H1 (cell line): ENCODE measurements at regions not wholly inside any gene's neighbourhood (a gene's known extent, or its start where the extent isn't known, plus 50 kb on each side); places are given as distances from the start of the nearest gene placed in this dataset.

Experiments
- CTCF ChIA-PET: fragments of 300-600 bp; sonication (Branson Sonifier 250); formaldehyde crosslinking; loops from one replicate; lab custom pipeline; 2021; ENCODE audit not compliant: partially characterized antibody; lab: Charles Lee
- POLR2A ChIA-PET: fragments of 300-600 bp; sonication (Branson Sonifier 250); formaldehyde crosslinking; loops from one replicate; lab custom pipeline; 2021; ENCODE audit warnings: inconsistent platforms; ENCODE audit not compliant: partially characterized antibody; lab: Charles Lee
- DNase-seq, 2 experiments: peaks; one replicate each; pipeline versions ENCODE4 v3.0.0 to v3.0.0-alpha.2; 2010 to 2022; ENCODE audit warnings: low spot score in 2 of 2, low read depth in 1 of 2, mixed read lengths in 1 of 2
- FAIRE-seq: peaks from 2 replicates; lab custom pipeline; 2011; peaks lifted over from hg19 to GRCh38; lab: Jason Lieb, UNC
- H2AFZ ChIP-seq: 2 replicates; pipeline ENCODE4 v1.8.1; 2012; ENCODE audit warnings: low read length, inconsistent platforms
- H2AK5ac ChIP-seq: 2 replicates; pipeline ENCODE4 v1.6.1; 2013; ENCODE audit warnings: low read depth, low read length
- H2BK120ac ChIP-seq: replicated peaks from 2 replicates; pipeline ENCODE3; 2013; ENCODE audit warnings: low read depth, low read length, inconsistent platforms
- H2BK12ac ChIP-seq: 2 replicates; pipeline ENCODE4 v1.6.1; 2013; ENCODE audit warnings: low read depth, low read length
- H2BK15ac ChIP-seq: 2 replicates; pipeline ENCODE4 v1.6.1; 2013; ENCODE audit warnings: low read length
- H2BK20ac ChIP-seq: 2 replicates; pipeline ENCODE4 v1.6.1; 2013; ENCODE audit warnings: low read length
- H2BK5ac ChIP-seq: 2 replicates; pipeline ENCODE4 v1.6.1; 2013; ENCODE audit warnings: low read depth, low read length
- H3K14ac ChIP-seq: 2 replicates; pipeline ENCODE4 v1.6.1; 2013; ENCODE audit warnings: inconsistent platforms; ENCODE audit not compliant: insufficient read length
- H3K18ac ChIP-seq: 2 replicates; pipeline ENCODE4 v1.6.1; 2013; ENCODE audit warnings: low read length; ENCODE audit errors: extremely low read depth
- H3K23ac ChIP-seq: 2 replicates; pipeline ENCODE4 v1.6.1; 2013; ENCODE audit warnings: inconsistent platforms; ENCODE audit not compliant: insufficient read length
- H3K23me2 ChIP-seq: 2 replicates; pipeline ENCODE4 v1.6.1; 2013; ENCODE audit warnings: low read depth, low read length
- H3K27ac ChIP-seq: 2 replicates; pipeline ENCODE4 v1.6.1; 2011; ENCODE audit warnings: low read depth, low read length, inconsistent platforms
- H3K27me3 ChIP-seq, 4 experiments: replicated peaks in 1 of 4; 1 replicate in 1 of 4; 2 replicates in 3 of 4; pipeline versions ENCODE4 v1.6.1 to v1.8.1; 2011 to 2013; ENCODE audit warnings: low read length in 3 of 4, mild to moderate bottlenecking in 3 of 4, inconsistent platforms in 2 of 4, mixed read lengths in 2 of 4, moderate library complexity in 1 of 4; ENCODE audit not compliant: control insufficient read depth in 3 of 4, insufficient read depth in 3 of 4; ENCODE audit errors: extremely low read depth in 1 of 4
- H3K36me3 ChIP-seq, 4 experiments: 2 replicates each; pipeline versions ENCODE4 v1.6.1 to v1.8.1; 2011 to 2013; ENCODE audit warnings: mild to moderate bottlenecking in 4 of 4, low read length in 3 of 4, moderate library complexity in 2 of 4, control low read depth in 1 of 4, inconsistent platforms in 1 of 4; ENCODE audit not compliant: insufficient read depth in 4 of 4, control insufficient read depth in 2 of 4
- H3K4ac ChIP-seq: replicated peaks from 2 replicates; pipeline ENCODE3; 2013; ENCODE audit warnings: low read length, low read depth, mixed read lengths, inconsistent platforms; ENCODE audit not compliant: insufficient read length
- H3K4me1 ChIP-seq, 4 experiments: replicated peaks in 1 of 4; 1 replicate in 1 of 4; 2 replicates in 3 of 4; pipeline versions ENCODE4 v1.6.1 to v1.8.1; 2011 to 2013; ENCODE audit warnings: low read length in 3 of 4, inconsistent platforms in 2 of 4, mixed read lengths in 1 of 4; ENCODE audit not compliant: insufficient read depth in 4 of 4, control insufficient read depth in 3 of 4
- H3K4me2 ChIP-seq, 2 experiments: 2 replicates each; pipeline versions ENCODE4 v1.6.1 to v1.8.1; 2011 to 2013; ENCODE audit warnings: low read depth in 2 of 2, low read length in 2 of 2, control low read depth in 1 of 2, inconsistent platforms in 1 of 2, mild to moderate bottlenecking in 1 of 2; ENCODE audit not compliant: insufficient read depth in 1 of 2
- H3K4me3 ChIP-seq, 4 experiments: fragments of 200-600, 300-600 bp in 1 of 4; sonication (generic), shearing (Covaris generic), sonication (Bioruptor Twin) in 1 of 4; 2 replicates each; pipeline versions ENCODE4 v1.5.1 to v1.8.1; 2011 to 2016; ENCODE audit warnings: low read length in 4 of 4, low read depth in 3 of 4, control low read depth in 2 of 4, inconsistent platforms in 2 of 4, mild to moderate bottlenecking in 2 of 4, mixed read lengths in 1 of 4, moderate library complexity in 1 of 4; ENCODE audit not compliant: insufficient read depth in 2 of 4; ENCODE audit errors: extremely low read depth in 1 of 4
- H3K56ac ChIP-seq: replicated peaks from 2 replicates; pipeline ENCODE3; 2013; ENCODE audit warnings: low read depth, mild to moderate bottlenecking, mixed read lengths, low read length, inconsistent platforms; ENCODE audit not compliant: insufficient read length
- H3K79me1 ChIP-seq: 2 replicates; pipeline ENCODE4 v1.6.1; 2013; ENCODE audit warnings: low read depth, low read length, control low read depth
- H3K79me2 ChIP-seq, 2 experiments: 2 replicates each; pipeline versions ENCODE4 v1.6.1 to v1.8.1; 2012 to 2013; ENCODE audit warnings: low read length in 2 of 2, mild to moderate bottlenecking in 2 of 2, inconsistent platforms in 1 of 2; ENCODE audit not compliant: insufficient read depth in 2 of 2, control insufficient read depth in 1 of 2
- H3K9ac ChIP-seq, 4 experiments: replicated peaks in 1 of 4; 1 replicate in 1 of 4; 2 replicates in 3 of 4; pipeline versions ENCODE4 v1.6.1 to v1.8.1; 2011 to 2013; ENCODE audit warnings: low read depth in 3 of 4, low read length in 3 of 4, control low read depth in 2 of 4, mild to moderate bottlenecking in 2 of 4, moderate library complexity in 2 of 4, inconsistent platforms in 1 of 4; ENCODE audit errors: extremely low read depth in 1 of 4
- H3K9me3 ChIP-seq, 2 experiments: 2 replicates each; pipeline versions ENCODE4 v1.6.1 to v1.8.1; 2012 to 2013; ENCODE audit warnings: mild to moderate bottlenecking in 2 of 2, moderate library complexity in 2 of 2, control low read depth in 1 of 2, inconsistent platforms in 1 of 2, low read depth in 1 of 2, low read length in 1 of 2, mixed read lengths in 1 of 2; ENCODE audit not compliant: insufficient read depth in 2 of 2
- H4K20me1 ChIP-seq, 2 experiments: replicated peaks in 1 of 2; 2 replicates each; pipeline versions ENCODE3 to v1.8.1; 2011 to 2013; ENCODE audit warnings: inconsistent platforms in 2 of 2, low read length in 2 of 2, mild to moderate bottlenecking in 1 of 2; ENCODE audit not compliant: insufficient read depth in 2 of 2, control insufficient read depth in 1 of 2
- H4K5ac ChIP-seq: 2 replicates; pipeline ENCODE4 v1.6.1; 2013; ENCODE audit warnings: low read length, low read depth, mixed read lengths, inconsistent platforms; ENCODE audit not compliant: insufficient read length
- H4K8ac ChIP-seq: 2 replicates; pipeline ENCODE4 v1.8.0; 2013; ENCODE audit warnings: mild to moderate bottlenecking, moderate library complexity, low read length, inconsistent platforms; ENCODE audit not compliant: insufficient read depth; ENCODE audit errors: extremely low read depth
- H4K91ac ChIP-seq: replicated peaks from 2 replicates; pipeline ENCODE3; 2013; ENCODE audit warnings: low read length, mixed read lengths, inconsistent platforms; ENCODE audit not compliant: insufficient read length
- ATF2 ChIP-seq: IDR thresholded peaks from 2 replicates; pipeline ENCODE4 v1.6.1; 2012; ENCODE audit warnings: low read length, inconsistent platforms
- BACH1 ChIP-seq: IDR thresholded peaks from 2 replicates; pipeline ENCODE4 v1.6.1; 2012; ENCODE audit warnings: low read length, improper control_type of control experiment
- CBX5 ChIP-seq: fragments of 300-800, 300-1000 bp; sonication (generic); IDR thresholded peaks from 2 replicates; pipeline ENCODE4 v1.7.1; 2016; ENCODE audit warnings: antibody characterized with exemption, low read length, low read depth
- CHD2 ChIP-seq: IDR thresholded peaks from 2 replicates; pipeline ENCODE4 v1.6.1; 2012; ENCODE audit warnings: low read length, improper control_type of control experiment
- CTCF ChIP-seq, 3 experiments: IDR thresholded peaks; 1 replicate in 2 of 3; 2 replicates in 1 of 3; pipeline versions ENCODE4 v1.5.1 to v1.6.1; 2011; ENCODE audit warnings: low read length in 3 of 3, mild to moderate bottlenecking in 3 of 3, inconsistent platforms in 2 of 3, low read depth in 1 of 3, moderate library complexity in 1 of 3; ENCODE audit not compliant: insufficient read depth in 1 of 3; ENCODE audit errors: control extremely low read depth in 1 of 3
- GTF2F1 ChIP-seq: IDR thresholded peaks from 2 replicates; pipeline ENCODE4 v1.6.1; 2012; ENCODE audit warnings: low read depth, low read length, improper control_type of control experiment, borderline replicate concordance
- KDM5A ChIP-seq: fragments of 200-600 bp; IDR thresholded peaks from 2 replicates; pipeline ENCODE4 v1.7.1; 2012; ENCODE audit warnings: mild to moderate bottlenecking, low read length, inconsistent platforms, mixed read lengths
- SAP30 ChIP-seq: fragments of 300-600 bp; sonication (generic); IDR thresholded peaks from 2 replicates; pipeline ENCODE4 v1.7.1; 2012; ENCODE audit warnings: low read length, moderate library complexity, mild to moderate bottlenecking, inconsistent platforms; ENCODE audit not compliant: insufficient read depth, insufficient replicate concordance
- SP2 ChIP-seq: IDR thresholded peaks from 2 replicates; pipeline ENCODE4 v1.6.1; 2012; ENCODE audit warnings: mild to moderate bottlenecking, low read length, inconsistent platforms
- USF2 ChIP-seq: IDR thresholded peaks from 2 replicates; pipeline ENCODE4 v1.6.1; 2011; ENCODE audit warnings: low read length, improper control_type of control experiment
- YY1 ChIP-seq: IDR thresholded peaks from 2 replicates; pipeline ENCODE4 v1.6.1; 2011; ENCODE audit warnings: low read depth, mild to moderate bottlenecking, low read length

- Histone ChIP-seq H2BK15ac (no peak overlapping the region), H2AFZ (peak overlapping the region; percentile 44; the same call in 1 of the 2 replicates), H3K56ac (no peak overlapping the region), H3K9me3 (no peaks in the 10 kb centered on the region), H3K23me2 (no peaks in the 10 kb centered on the region), H3K9ac (no peak overlapping the region), H3K27me3 (no peaks in the 10 kb centered on the region), H3K79me2 (no peaks in the 10 kb centered on the region), H4K91ac (no peak overlapping the region), H4K20me1 (no peaks in the 10 kb centered on the region), H3K4me2 (no peak overlapping the region), H3K18ac (no peak overlapping the region), H3K4ac (no peak overlapping the region), H3K23ac (no peak overlapping the region), H2AK5ac (no peak overlapping the region), H3K14ac (no peak overlapping the region), H3K27ac (no peak overlapping the region), H2BK12ac (no peak overlapping the region), H4K8ac (no peak overlapping the region), H2BK20ac (no peak overlapping the region), H3K79me1 (no peaks in the 10 kb centered on the region), H2BK5ac (no peak overlapping the region), H2BK120ac (no peak overlapping the region), H3K4me3 (no peak overlapping the region), H3K36me3 (no peaks in the 10 kb centered on the region), H3K4me1 (no peaks in the 10 kb centered on the region), H4K5ac (no peak overlapping the region)
- DNase-seq = no peak
- POLR2A ChIA-PET = no interaction called here
- FAIRE-seq = no peak
- CTCF ChIA-PET = no interaction called here
- no peak for TF ChIP-seq YY1
- no peak for TF ChIP-seq CHD2
- TF ChIP-seq ATF2 = no peak
- TF ChIP-seq SP2 = no peak
- TF ChIP-seq USF2 = no peak
- no peak for TF ChIP-seq CBX5
- no peak for TF ChIP-seq BACH1
- TF ChIP-seq GTF2F1 = no peak
- no peak for TF ChIP-seq KDM5A
- no peak for TF ChIP-seq CTCF (IDR thresholded peaks at IDR 0.05; ENCODE audit: control extremely low read depth in 1 of 3, insufficient read depth in 1 of 3, low read depth in 1 of 3, low read length in 3 of 3)
- no peak for TF ChIP-seq SAP30
Observed at GRCh38 chr2:150178591-150178990, 308.9 kb downstream of the RND3 start.
